C4-2B (cell line): ENCODE measurements at regions not wholly inside any gene's neighbourhood (a gene's known extent, or its start where the extent isn't known, plus 50 kb on each side); places are given as distances from the start of the nearest gene placed in this dataset.

Experiments
- H3K27ac ChIP-seq: fragments of 450-650 bp; 2 replicates; pipeline ENCODE4 v1.5.1; 2017
- ZFX ChIP-seq: fragments of 450-650 bp; IDR thresholded peaks from 2 replicates; pipeline ENCODE4 v1.6.1; 2017
- TF ChIP-seq, protein P1 (sequence below): fragments of 450-650 bp; conservative IDR thresholded peaks from 2 replicates; pipeline ENCODE4 v1.5.1; 2017; ENCODE audit warnings: mild to moderate bottlenecking

DNA sequence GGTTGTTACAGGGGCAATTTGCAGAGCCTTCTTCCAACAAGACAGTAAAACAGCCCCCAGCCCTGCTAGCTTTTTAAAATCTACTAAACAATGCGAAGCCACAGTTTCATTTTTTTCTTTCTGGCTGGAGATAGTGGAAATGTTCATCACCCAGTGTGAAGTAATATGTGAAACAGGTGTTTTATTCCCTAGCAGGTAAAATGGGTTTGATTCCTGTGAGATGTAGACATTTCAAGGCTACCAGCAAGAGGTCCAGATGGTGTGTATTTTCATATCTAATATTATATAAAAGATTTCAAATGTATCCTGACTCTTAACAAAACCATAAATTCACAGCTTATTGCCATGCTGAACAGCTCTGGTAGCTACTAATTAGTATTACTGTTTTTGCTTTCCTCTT, 160.3 kb downstream of the SATB1 start:
- TF ChIP-seq, protein P1, sequence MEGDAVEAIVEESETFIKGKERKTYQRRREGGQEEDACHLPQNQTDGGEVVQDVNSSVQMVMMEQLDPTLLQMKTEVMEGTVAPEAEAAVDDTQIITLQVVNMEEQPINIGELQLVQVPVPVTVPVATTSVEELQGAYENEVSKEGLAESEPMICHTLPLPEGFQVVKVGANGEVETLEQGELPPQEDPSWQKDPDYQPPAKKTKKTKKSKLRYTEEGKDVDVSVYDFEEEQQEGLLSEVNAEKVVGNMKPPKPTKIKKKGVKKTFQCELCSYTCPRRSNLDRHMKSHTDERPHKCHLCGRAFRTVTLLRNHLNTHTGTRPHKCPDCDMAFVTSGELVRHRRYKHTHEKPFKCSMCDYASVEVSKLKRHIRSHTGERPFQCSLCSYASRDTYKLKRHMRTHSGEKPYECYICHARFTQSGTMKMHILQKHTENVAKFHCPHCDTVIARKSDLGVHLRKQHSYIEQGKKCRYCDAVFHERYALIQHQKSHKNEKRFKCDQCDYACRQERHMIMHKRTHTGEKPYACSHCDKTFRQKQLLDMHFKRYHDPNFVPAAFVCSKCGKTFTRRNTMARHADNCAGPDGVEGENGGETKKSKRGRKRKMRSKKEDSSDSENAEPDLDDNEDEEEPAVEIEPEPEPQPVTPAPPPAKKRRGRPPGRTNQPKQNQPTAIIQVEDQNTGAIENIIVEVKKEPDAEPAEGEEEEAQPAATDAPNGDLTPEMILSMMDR = no peak
- TF ChIP-seq ZFX = no peak
- no peak overlapping the region for H3K27ac ChIP-seq

DNA sequence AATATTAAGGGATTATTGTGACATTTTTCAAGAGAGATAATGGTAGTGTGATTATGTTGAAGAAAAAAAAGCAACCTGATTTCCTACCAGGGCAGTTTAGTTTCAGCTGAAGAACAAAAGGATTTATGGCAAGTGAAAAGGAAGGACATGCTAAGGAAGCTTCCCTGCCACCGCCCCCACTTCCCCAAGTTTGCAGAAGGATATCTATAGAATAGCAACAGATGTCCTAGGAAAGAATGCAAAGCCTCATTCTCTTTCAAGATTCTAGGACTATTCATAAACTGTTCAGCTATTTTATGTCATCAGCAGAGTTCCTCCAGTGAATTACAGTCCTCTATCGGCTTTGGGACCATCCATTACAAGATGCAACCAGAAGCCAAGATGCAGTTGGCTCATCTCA, 160.8 kb downstream of the SATB1 start:
- no peak overlapping the region for H3K27ac ChIP-seq
- TF ChIP-seq, protein P1 = no peak
- TF ChIP-seq ZFX = no peak

DNA sequence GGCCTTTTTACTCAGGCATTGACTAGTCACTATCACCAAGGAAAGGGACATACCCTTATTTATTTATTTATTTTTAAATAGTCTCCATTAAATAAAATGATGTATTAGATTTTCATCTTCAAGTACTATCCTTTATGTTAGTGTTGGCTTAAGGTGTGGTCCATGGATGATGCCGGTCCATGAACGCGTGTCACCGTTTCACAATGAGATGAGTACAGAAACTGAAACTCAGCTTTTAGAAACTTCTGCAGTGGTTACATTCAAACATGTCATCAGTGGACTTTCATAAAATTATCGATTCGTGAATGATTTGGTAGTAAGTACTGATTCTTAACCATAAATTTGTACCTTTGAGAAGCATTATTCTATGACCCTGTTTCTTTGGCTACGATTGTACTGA, 166.6 kb downstream of the SATB1 start:
- TF ChIP-seq, protein P1 = no peak
- no peak for TF ChIP-seq ZFX
- H3K27ac ChIP-seq = no peak overlapping the region

DNA sequence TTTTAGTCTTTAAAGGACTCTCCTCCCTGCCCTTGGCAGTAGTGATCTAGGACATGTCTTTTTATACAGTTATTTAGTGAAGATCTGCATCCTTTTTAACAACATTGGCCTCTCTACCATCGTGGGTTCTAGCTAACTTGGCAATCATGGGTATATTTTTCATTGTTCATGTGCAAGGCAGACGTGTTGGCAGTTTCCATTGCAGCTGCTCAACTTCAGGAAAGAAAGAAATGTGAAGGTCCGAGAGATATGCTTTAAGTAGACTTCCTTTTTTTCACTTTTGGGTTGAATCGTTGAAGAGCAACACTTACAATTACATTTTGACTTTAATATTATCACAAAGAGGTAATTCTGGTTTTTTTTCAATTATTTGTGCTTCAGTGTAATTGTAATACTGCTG, 172.6 kb downstream of the SATB1 start:
- no peak for TF ChIP-seq ZFX
- TF ChIP-seq, protein P1 = no peak
- H3K27ac ChIP-seq = no peak overlapping the region

DNA sequence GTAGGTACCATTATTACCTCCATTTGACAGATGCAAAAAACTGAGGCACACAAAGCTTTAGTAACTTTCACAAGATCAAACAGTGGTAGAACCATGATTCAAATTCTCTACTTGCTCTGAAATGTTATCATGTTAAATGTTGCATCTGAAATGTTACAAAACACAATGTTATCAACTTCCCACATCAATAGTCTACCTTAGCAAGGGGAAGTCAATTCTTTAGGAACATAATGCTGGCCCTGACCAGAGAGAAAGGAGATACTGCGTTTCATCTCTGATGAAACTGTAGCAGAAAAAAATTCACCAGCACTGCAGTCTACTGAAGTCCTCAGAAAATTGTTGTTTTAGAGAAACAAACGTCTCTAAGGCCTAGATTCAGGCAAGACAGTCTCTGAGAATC, 174.1 kb downstream of the SATB1 start:
- H3K27ac ChIP-seq = no peak overlapping the region
- no peak for TF ChIP-seq ZFX
- TF ChIP-seq, protein P1 = no peak

DNA sequence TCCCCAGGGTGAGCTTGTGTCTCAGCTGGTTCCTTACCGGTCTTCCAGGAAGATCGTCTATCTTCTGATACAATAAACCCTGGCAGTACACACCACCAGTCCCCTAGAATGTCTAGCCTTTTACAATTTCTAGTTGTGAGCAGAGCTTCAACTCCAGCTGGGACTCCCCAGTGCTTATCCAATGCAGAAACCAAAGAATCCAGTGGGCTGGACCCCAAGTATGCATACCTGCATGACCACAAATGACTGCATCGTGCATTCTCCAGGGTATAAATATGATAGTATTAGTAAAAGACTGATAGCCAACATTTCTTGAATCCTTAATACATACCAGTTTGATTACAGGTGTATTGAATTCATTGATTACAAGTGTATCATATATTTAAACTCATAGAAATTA, 176.0 kb downstream of the SATB1 start:
- no peak for TF ChIP-seq ZFX
- TF ChIP-seq, protein P1 = no peak
- H3K27ac ChIP-seq = no peak overlapping the region

DNA sequence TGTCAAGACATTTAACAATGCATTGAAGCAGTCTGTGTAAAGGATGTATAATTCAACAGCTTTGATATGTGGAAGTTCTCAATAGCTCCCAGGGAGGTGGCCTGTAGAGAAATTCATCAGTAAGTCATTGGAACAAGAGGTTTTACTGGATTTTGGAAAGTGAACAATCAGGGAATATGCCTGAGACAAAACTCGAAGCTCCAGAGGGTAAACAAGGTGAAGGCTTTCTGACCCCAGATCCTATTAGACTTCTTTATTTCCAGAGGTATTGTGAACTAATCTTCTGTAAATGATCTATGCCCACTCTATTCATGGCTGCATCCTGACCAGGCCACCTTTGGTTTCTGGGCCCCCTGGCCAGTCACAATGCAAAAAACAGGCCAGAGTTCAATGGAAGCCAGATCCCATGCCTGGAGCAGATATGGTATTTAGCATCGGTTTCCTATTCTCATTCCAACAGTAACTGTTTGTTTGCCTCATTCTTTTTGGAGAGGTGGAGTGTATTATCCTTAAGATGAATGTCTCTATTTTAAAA, 177.3 kb downstream of the SATB1 start:
- TF ChIP-seq ZFX = no peak
- TF ChIP-seq, protein P1 = no peak
- H3K27ac ChIP-seq = no peak overlapping the region
